HG02642 (cell line): ENCODE measurements at regions not wholly inside any gene's neighbourhood (a gene's known extent, or its start where the extent isn't known, plus 50 kb on each side); places are given as distances from the start of the nearest gene placed in this dataset.

Source experiments
- ATAC-seq: cut with Tn5 transposase; IDR thresholded peaks from one replicate; pipeline ENCODE4 v1.9.1; 2021; ENCODE audit warnings: mild to moderate bottlenecking; ENCODE audit not compliant: unreplicated experiment, poor library complexity

- no peak for ATAC-seq
Measured at GRCh38 chr4:24251589-24251988, 332.8 kb downstream of the DHX15 start.

- ATAC-seq = no peak
Measured at GRCh38 chr4:24249972-24250371, 334.4 kb downstream of the DHX15 start.

GRCh38 chr4:24248674-24249630 lies 335.4 kb downstream of the DHX15 start:
- ATAC-seq = no peak

- ATAC-seq = no peak
Measured at GRCh38 chr4:24245491-24245820, 338.9 kb downstream of the DHX15 start.

- no peak for ATAC-seq
Measured at GRCh38 chr4:24244663-24245490, 339.5 kb downstream of the DHX15 start.

- ATAC-seq = no peak
Measured at GRCh38 chr4:24243641-24244040, 340.7 kb downstream of the DHX15 start.

GRCh38 chr4:24241511-24241910 lies 342.8 kb downstream of the DHX15 start:
- ATAC-seq = no peak

GRCh38 chr4:24240655-24241054 lies 343.7 kb downstream of the DHX15 start:
- ATAC-seq = no peak

- no peak for ATAC-seq
Measured at GRCh38 chr4:24237709-24238108, 346.6 kb downstream of the DHX15 start.

GRCh38 chr4:24236532-24236931 lies 346.7 kb upstream of the PPARGC1A start:
- ATAC-seq = no peak

GRCh38 chr4:24236120-24236519 lies 346.3 kb upstream of the PPARGC1A start:
- no peak for ATAC-seq

GRCh38 chr4:24235618-24236017 lies 345.8 kb upstream of the PPARGC1A start:
- ATAC-seq = no peak

- ATAC-seq = no peak
Measured at GRCh38 chr4:24234288-24234848, 344.5 kb upstream of the PPARGC1A start.

- ATAC-seq = no peak
Measured at GRCh38 chr4:24230955-24231354, 341.1 kb upstream of the PPARGC1A start.

- no peak for ATAC-seq
Measured at GRCh38 chr4:24229978-24230377, 340.1 kb upstream of the PPARGC1A start.

- ATAC-seq = no peak
Measured at GRCh38 chr4:24228692-24229091, 338.8 kb upstream of the PPARGC1A start.

GRCh38 chr4:24226667-24227066 lies 336.8 kb upstream of the PPARGC1A start:
- no peak for ATAC-seq

GRCh38 chr4:24226023-24226422 lies 336.2 kb upstream of the PPARGC1A start:
- no peak for ATAC-seq

- ATAC-seq = no peak
Measured at GRCh38 chr4:24224446-24224845, 334.6 kb upstream of the PPARGC1A start.

GRCh38 chr4:24219209-24219608 lies 329.4 kb upstream of the PPARGC1A start:
- no peak for ATAC-seq

GRCh38 chr4:24218566-24218965 lies 328.7 kb upstream of the PPARGC1A start:
- ATAC-seq = no peak
